SW 1271 (cell line): ENCODE measurements at regions not wholly inside any gene's neighbourhood (a gene's known extent, or its start where the extent isn't known, plus 50 kb on each side); places are given as distances from the start of the nearest gene placed in this dataset.
A peak's percentile ranks its signal among the peaks of the same experiment; 100 is the strongest.

Experiments
- DNase-seq, 2 experiments: peaks; one replicate each; lab custom pipeline; 2025; lab: John Stamatoyannopoulos, UW

- no peak for DNase-seq
These were observed 437.3 kb upstream of the MPDZ start for GRCh38 chr9:13716601-13717321.

DNA sequence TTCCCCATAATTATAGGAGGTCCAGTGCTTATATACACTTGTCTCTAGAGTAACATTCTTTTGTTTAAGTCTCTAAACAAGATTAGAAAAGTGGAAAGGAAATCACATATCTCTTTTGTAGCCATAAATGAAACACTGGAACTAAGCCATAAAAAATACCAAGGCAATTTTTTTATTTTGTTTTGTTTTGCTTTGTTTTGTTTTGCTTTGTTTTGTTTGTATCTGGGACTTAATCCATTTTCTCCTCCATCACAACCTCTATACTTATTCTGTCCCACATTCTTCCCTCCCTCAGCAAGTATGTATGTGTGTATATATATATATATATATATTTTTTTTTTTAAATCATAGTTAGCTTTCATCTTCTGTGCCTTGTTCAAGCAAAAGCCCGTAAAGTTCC lies 436.6 kb upstream of the MPDZ start:
- no peak for DNase-seq

DNA sequence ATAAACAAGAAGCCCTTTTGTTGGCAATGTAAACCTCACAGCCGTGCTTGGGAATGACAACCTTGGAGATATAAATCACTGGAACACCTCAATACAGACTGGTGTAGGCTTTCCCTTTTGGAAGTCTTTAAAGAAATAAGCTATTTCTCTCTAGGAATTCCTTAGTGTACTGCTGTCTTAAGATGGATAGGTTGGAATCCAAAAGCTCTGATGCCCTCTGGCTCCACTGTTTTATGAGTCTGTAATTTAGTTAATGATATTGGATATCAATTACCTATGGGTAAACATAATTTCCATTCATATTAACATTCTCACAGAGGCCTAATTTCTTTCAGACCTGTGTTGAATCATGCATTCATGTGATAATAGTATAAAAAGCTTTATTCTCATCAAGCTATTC lies 435.9 kb upstream of the MPDZ start:
- DNase-seq: no peak

- no peak for DNase-seq
These were observed 428.4 kb upstream of the MPDZ start for GRCh38 chr9:13707612-13708576.

DNA sequence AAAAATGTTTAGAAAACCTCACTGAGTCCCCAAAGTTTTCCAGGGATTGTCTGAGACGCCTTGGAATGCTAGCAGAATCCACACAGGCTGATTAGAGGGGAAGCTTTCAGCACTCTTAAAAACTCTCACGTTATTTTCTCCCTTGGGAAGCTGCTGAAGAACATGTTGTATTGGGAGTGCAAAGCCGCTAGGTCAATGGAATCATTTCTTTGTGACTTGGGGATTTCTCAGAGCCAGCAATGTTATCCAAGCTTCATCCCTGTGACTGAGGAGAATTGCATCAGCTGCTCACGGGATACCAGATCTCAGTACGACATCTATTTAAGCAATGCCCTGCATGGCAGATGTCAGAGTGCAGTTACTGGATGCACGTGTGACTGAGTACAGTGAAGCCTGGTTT lies 426.4 kb upstream of the MPDZ start:
- no peak for DNase-seq

- no peak for DNase-seq
These were observed 425.9 kb upstream of the MPDZ start for GRCh38 chr9:13705373-13705772.

DNA sequence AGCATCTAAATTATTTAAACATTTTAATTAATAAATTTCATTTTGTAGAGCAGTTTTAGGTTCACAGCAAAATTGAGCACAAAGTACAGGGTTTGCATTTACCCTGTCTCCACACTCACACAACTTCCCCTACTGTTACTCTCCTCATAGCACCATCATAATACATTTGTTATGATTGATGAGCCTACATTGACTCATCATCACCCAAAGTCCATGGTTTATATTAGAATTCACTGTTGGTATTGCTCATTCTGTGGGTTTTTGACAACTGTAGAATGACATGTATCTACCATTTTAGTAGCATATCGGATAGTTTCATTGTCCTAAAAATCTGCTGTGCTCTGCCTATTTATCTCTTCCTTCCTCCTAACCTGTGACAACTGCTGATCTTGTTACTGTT lies 411.1 kb upstream of the MPDZ start:
- no peak for DNase-seq

- DNase-seq: no peak
These were observed 410.4 kb upstream of the MPDZ start for GRCh38 chr9:13689925-13690324.

GRCh38 chr9:13688990-13689600 lies 409.6 kb upstream of the MPDZ start:
- DNase-seq: peak in 1 of 2 experiments; percentile 2

DNA sequence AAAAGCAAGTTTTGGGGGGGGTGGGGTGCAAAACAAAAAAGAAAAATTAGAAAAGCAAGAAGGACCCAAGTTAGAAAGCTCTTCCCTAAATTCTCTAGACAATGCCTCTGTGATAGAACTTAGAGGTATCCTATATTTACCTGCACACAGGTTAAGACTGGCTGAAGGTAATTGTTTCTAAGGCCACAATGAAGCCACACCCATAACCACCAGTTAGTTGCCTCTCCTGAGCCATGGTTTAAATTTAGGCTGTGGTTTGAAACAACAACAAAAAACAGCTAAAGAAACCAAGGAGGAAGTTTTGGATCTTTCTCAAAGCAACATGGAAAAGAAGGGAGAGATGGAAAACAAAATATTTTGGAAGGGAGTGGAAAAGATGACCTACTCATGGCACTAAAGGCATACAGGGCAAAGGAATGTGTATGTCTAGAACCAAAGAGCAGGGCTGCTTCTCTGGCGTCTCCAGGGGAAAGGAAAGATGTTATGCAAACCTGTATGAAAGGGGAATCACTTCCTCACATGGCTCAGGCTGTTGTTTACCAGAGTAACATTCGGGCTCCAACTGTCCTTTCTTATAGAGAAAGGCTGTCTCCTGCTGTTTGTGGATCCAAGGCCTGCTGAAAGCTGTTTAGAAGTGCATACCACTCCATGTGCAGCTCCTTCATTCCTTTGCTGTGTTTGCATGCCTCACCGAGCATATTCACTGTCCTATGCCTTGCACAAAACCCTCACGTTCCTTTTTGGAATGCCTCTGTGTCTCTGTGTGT lies 408.9 kb upstream of the MPDZ start:
- DNase-seq: no peak

DNA sequence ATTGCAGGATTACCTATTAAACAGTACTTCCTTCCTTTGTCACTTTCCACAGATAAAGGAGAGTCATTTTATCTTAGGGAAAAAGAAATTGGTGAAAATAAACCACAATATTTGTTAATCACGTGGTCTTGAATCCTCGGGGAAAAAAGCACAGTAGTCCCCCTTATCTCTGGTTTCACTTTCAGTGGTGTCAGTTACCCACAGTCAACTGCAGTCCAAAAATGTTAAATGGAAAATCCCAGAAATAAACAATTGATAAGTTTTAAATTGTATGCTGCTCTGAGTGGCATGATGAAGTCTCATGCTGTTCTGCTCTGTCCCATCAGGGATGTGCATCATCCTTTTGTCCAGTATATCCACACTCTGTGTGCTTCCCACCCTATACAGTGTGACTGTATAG lies 405.2 kb upstream of the MPDZ start:
- DNase-seq: no peak

- no peak for DNase-seq
These were observed 398.3 kb upstream of the MPDZ start for GRCh38 chr9:13677801-13678200.

GRCh38 chr9:13675638-13676000 lies 396.1 kb upstream of the MPDZ start:
- no peak for DNase-seq

GRCh38 chr9:13674926-13675637 lies 395.6 kb upstream of the MPDZ start:
- no peak for DNase-seq

- DNase-seq: no peak
These were observed 393.9 kb upstream of the MPDZ start for GRCh38 chr9:13673348-13673747.

DNA sequence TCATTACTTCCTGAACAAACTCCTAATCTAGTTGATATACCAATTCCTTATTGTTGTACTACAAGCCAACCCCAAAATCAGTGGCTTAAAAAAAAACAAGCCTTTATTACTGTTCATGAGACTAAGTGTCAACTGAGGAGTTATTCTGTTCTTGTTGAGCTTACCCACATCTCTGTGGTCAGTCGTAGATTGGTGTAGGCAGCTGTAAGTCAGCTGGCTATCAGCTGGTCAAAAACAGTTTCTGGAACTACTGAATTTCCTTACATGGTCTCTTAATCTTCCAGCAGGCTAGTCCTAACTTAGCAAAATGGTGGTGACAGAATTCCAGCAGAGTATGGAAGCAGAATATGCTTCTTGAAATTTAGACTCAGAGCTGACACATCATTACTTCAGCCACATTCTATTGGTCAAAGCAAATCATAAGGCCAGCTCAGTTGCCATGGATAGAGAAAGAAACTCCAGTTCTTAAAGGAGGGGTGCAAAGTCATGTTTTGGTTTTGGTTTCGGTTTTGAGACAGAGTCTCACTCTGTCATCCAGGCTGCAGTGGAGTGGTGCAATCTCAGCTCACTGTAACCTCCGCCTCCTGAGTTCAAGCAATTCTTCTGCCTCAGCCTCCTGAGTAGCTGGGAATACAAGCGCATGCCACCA lies 386.1 kb upstream of the MPDZ start:
- DNase-seq: no peak

DNA sequence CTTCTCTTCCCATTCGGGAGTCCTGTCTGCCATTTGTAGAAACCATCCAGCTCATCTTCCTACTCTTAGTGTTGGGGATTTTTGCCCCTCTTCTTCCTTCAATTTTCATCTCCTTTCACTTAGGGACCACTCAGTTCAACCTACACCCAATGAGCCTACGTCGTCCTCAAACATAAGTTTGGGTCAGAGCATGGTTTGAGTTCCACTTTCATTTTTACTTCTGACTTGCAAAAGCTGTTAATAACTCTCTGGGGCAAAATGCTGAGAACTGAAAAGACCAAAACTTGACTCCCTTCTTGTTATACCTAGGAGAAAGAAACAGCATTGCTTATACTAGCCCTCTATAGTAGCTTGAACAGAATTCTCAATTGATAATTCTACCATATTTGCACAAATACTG lies 381.5 kb upstream of the MPDZ start:
- DNase-seq: no peak

GRCh38 chr9:13651969-13652663 lies 372.6 kb upstream of the MPDZ start:
- DNase-seq: no peak

GRCh38 chr9:13651526-13651925 lies 372.0 kb upstream of the MPDZ start:
- DNase-seq: no peak

GRCh38 chr9:13648676-13649075 lies 369.2 kb upstream of the MPDZ start:
- no peak for DNase-seq
